ENCODE measurements at regions not wholly inside any gene's neighbourhood (a gene's known extent, or its start where the extent isn't known, plus 50 kb on each side); places are given as distances from the start of the nearest gene placed in this dataset.

GRCh38 chr6:6771964-6772363, 183.4 kb downstream of the LY86 start:
- Histone ChIP-seq H3K9ac (ENCODE audit: low read depth, low read length) (no peak overlapping the region), H3K27me3 (ENCODE audit: insufficient read depth, low read length) (no peaks in the 10 kb centered on the region), H3K36me3 (ENCODE audit: insufficient read depth, low read depth, low read length) (no peaks in the 10 kb centered on the region), H3K4me1 (ENCODE audit: insufficient read depth, low read length) (peaks cover 4% of the 10 kb centered on the region; the same call in 1 of the 2 replicates), H3K4me3 (ENCODE audit: low read length) (no peak overlapping the region), H3K9me3 (ENCODE audit: insufficient read depth, low read depth, low read length) (no peaks in the 10 kb centered on the region), H3K27ac (ENCODE audit: low read length) (no peak overlapping the region)

- H3K9ac ChIP-seq (ENCODE audit: low read depth, low read length): no peak overlapping the region
- no peak overlapping the region for H3K4me3 ChIP-seq (ENCODE audit: low read length)
- H3K4me1 ChIP-seq (ENCODE audit: insufficient read depth, low read length): peaks cover 4% of the 10 kb centered on the region; the same call in 1 of the 2 replicates
- no peaks in the 10 kb centered on the region for H3K36me3 ChIP-seq (ENCODE audit: insufficient read depth, low read depth, low read length)
- H3K27me3 ChIP-seq (ENCODE audit: insufficient read depth, low read length): no peaks in the 10 kb centered on the region
- no peaks in the 10 kb centered on the region for H3K9me3 ChIP-seq (ENCODE audit: insufficient read depth, low read depth, low read length)
- no peak overlapping the region for H3K27ac ChIP-seq (ENCODE audit: low read length)
Measured at GRCh38 chr6:6772751-6773150, 184.2 kb downstream of the LY86 start.

GRCh38 chr6:6775074-6775473, 186.6 kb downstream of the LY86 start:
- Histone ChIP-seq H3K9ac (ENCODE audit: low read depth, low read length) (no peak overlapping the region), H3K4me1 (ENCODE audit: insufficient read depth, low read length) (peaks cover 4% of the 10 kb centered on the region; the same call in 1 of the 2 replicates), H3K27me3 (ENCODE audit: insufficient read depth, low read length) (no peaks in the 10 kb centered on the region), H3K27ac (ENCODE audit: low read length) (no peak overlapping the region), H3K9me3 (ENCODE audit: insufficient read depth, low read depth, low read length) (no peaks in the 10 kb centered on the region), H3K36me3 (ENCODE audit: insufficient read depth, low read depth, low read length) (no peaks in the 10 kb centered on the region), H3K4me3 (ENCODE audit: low read length) (no peak overlapping the region)

- H3K27me3 ChIP-seq (ENCODE audit: insufficient read depth, low read length): no peaks in the 10 kb centered on the region
- H3K27ac ChIP-seq (ENCODE audit: low read length): no peak overlapping the region
- H3K9me3 ChIP-seq (ENCODE audit: insufficient read depth, low read depth, low read length): no peaks in the 10 kb centered on the region
- no peak overlapping the region for H3K4me3 ChIP-seq (ENCODE audit: low read length)
- no peak overlapping the region for H3K9ac ChIP-seq (ENCODE audit: low read depth, low read length)
- H3K4me1 ChIP-seq (ENCODE audit: insufficient read depth, low read length): peaks cover 5% of the 10 kb centered on the region; the same call in 1 of the 2 replicates
- H3K36me3 ChIP-seq (ENCODE audit: insufficient read depth, low read depth, low read length): no peaks in the 10 kb centered on the region
Measured at GRCh38 chr6:6780231-6780630, 191.7 kb downstream of the LY86 start.

GRCh38 chr6:6781172-6781872, 192.8 kb downstream of the LY86 start:
- Histone ChIP-seq H3K36me3 (ENCODE audit: insufficient read depth, low read depth, low read length) (no peaks in the 10 kb centered on the region), H3K9me3 (ENCODE audit: insufficient read depth, low read depth, low read length) (no peaks in the 10 kb centered on the region), H3K27me3 (ENCODE audit: insufficient read depth, low read length) (no peaks in the 10 kb centered on the region), H3K27ac (ENCODE audit: low read length) (no peak overlapping the region), H3K9ac (ENCODE audit: low read depth, low read length) (no peak overlapping the region), H3K4me3 (ENCODE audit: low read length) (no peak overlapping the region), H3K4me1 (ENCODE audit: insufficient read depth, low read length) (peaks cover 5% of the 10 kb centered on the region; the same call in 1 of the 2 replicates)

GRCh38 chr6:6781873-6782227, 193.3 kb downstream of the LY86 start:
- Histone ChIP-seq H3K27ac (ENCODE audit: low read length) (no peak overlapping the region), H3K4me3 (ENCODE audit: low read length) (no peak overlapping the region), H3K9ac (ENCODE audit: low read depth, low read length) (no peak overlapping the region), H3K4me1 (ENCODE audit: insufficient read depth, low read length) (peaks cover 5% of the 10 kb centered on the region; the same call in 1 of the 2 replicates), H3K27me3 (ENCODE audit: insufficient read depth, low read length) (no peaks in the 10 kb centered on the region), H3K36me3 (ENCODE audit: insufficient read depth, low read depth, low read length) (no peaks in the 10 kb centered on the region), H3K9me3 (ENCODE audit: insufficient read depth, low read depth, low read length) (no peaks in the 10 kb centered on the region)

GRCh38 chr6:6783721-6784120, 195.2 kb downstream of the LY86 start:
- Histone ChIP-seq H3K27me3 (ENCODE audit: insufficient read depth, low read length) (no peaks in the 10 kb centered on the region), H3K9ac (ENCODE audit: low read depth, low read length) (no peak overlapping the region), H3K27ac (ENCODE audit: low read length) (no peak overlapping the region), H3K4me1 (ENCODE audit: insufficient read depth, low read length) (peaks cover 5% of the 10 kb centered on the region; the same call in 1 of the 2 replicates), H3K36me3 (ENCODE audit: insufficient read depth, low read depth, low read length) (no peaks in the 10 kb centered on the region), H3K9me3 (ENCODE audit: insufficient read depth, low read depth, low read length) (no peaks in the 10 kb centered on the region), H3K4me3 (ENCODE audit: low read length) (no peak overlapping the region)

GRCh38 chr6:6784514-6785162, 196.1 kb downstream of the LY86 start:
- Histone ChIP-seq H3K36me3 (ENCODE audit: insufficient read depth, low read depth, low read length) (no peaks in the 10 kb centered on the region), H3K9ac (ENCODE audit: low read depth, low read length) (no peak overlapping the region), H3K9me3 (ENCODE audit: insufficient read depth, low read depth, low read length) (no peaks in the 10 kb centered on the region), H3K4me3 (ENCODE audit: low read length) (no peak overlapping the region), H3K27me3 (ENCODE audit: insufficient read depth, low read length) (no peaks in the 10 kb centered on the region), H3K4me1 (ENCODE audit: insufficient read depth, low read length) (peaks cover 5% of the 10 kb centered on the region; the same call in 1 of the 2 replicates), H3K27ac (ENCODE audit: low read length) (no peak overlapping the region)

GRCh38 chr6:6785163-6785521, 196.6 kb downstream of the LY86 start:
- peaks cover 5% of the 10 kb centered on the region; the same call in 1 of the 2 replicates for H3K4me1 ChIP-seq (ENCODE audit: insufficient read depth, low read length)
- no peak overlapping the region for H3K9ac ChIP-seq (ENCODE audit: low read depth, low read length)
- no peaks in the 10 kb centered on the region for H3K9me3 ChIP-seq (ENCODE audit: insufficient read depth, low read depth, low read length)
- no peak overlapping the region for H3K27ac ChIP-seq (ENCODE audit: low read length)
- no peaks in the 10 kb centered on the region for H3K27me3 ChIP-seq (ENCODE audit: insufficient read depth, low read length)
- no peak overlapping the region for H3K4me3 ChIP-seq (ENCODE audit: low read length)
- no peaks in the 10 kb centered on the region for H3K36me3 ChIP-seq (ENCODE audit: insufficient read depth, low read depth, low read length)

- Histone ChIP-seq H3K4me3 (ENCODE audit: low read length) (no peak overlapping the region), H3K4me1 (ENCODE audit: insufficient read depth, low read length) (no peaks in the 10 kb centered on the region), H3K27me3 (ENCODE audit: insufficient read depth, low read length) (no peaks in the 10 kb centered on the region), H3K9ac (ENCODE audit: low read depth, low read length) (no peak overlapping the region), H3K36me3 (ENCODE audit: insufficient read depth, low read depth, low read length) (no peaks in the 10 kb centered on the region), H3K9me3 (ENCODE audit: insufficient read depth, low read depth, low read length) (no peaks in the 10 kb centered on the region), H3K27ac (ENCODE audit: low read length) (no peak overlapping the region)
Measured at GRCh38 chr6:6788394-6789032, 200.0 kb downstream of the LY86 start.

GRCh38 chr6:6790393-6790792, 201.9 kb downstream of the LY86 start:
- no peaks in the 10 kb centered on the region for H3K27me3 ChIP-seq (ENCODE audit: insufficient read depth, low read length)
- H3K9me3 ChIP-seq (ENCODE audit: insufficient read depth, low read depth, low read length): no peaks in the 10 kb centered on the region
- H3K36me3 ChIP-seq (ENCODE audit: insufficient read depth, low read depth, low read length): no peaks in the 10 kb centered on the region
- no peaks in the 10 kb centered on the region for H3K4me1 ChIP-seq (ENCODE audit: insufficient read depth, low read length)
- H3K4me3 ChIP-seq (ENCODE audit: low read length): no peak overlapping the region
- no peak overlapping the region for H3K27ac ChIP-seq (ENCODE audit: low read length)
- H3K9ac ChIP-seq (ENCODE audit: low read depth, low read length): no peak overlapping the region

GRCh38 chr6:6790891-6791290, 202.4 kb downstream of the LY86 start:
- Histone ChIP-seq H3K4me3 (ENCODE audit: low read length) (no peak overlapping the region), H3K9ac (ENCODE audit: low read depth, low read length) (no peak overlapping the region), H3K36me3 (ENCODE audit: insufficient read depth, low read depth, low read length) (no peaks in the 10 kb centered on the region), H3K9me3 (ENCODE audit: insufficient read depth, low read depth, low read length) (no peaks in the 10 kb centered on the region), H3K4me1 (ENCODE audit: insufficient read depth, low read length) (no peaks in the 10 kb centered on the region), H3K27me3 (ENCODE audit: insufficient read depth, low read length) (no peaks in the 10 kb centered on the region), H3K27ac (ENCODE audit: low read length) (no peak overlapping the region)
